K562 (cell line): ENCODE measurements at regions not wholly inside any gene's neighbourhood (a gene's known extent, or its start where the extent isn't known, plus 50 kb on each side); places are given as distances from the start of the nearest gene placed in this dataset.

ENCODE experiments used
- CBX1 ChIP-seq: sonication (generic); IDR thresholded peaks from 2 replicates; pipeline ENCODE4 v1.6.1; 2016; ENCODE audit warnings: antibody characterized with exemption, low read depth, mild to moderate bottlenecking
- COPS2 ChIP-seq: fragments of 450-650 bp; conservative IDR thresholded peaks from 2 replicates; pipeline ENCODE4 v1.6.1; 2016; ENCODE audit warnings: mild to moderate bottlenecking, moderate library complexity
- CSDE1 ChIP-seq, 2 experiments: fragments of 450-650 bp; IDR thresholded peaks; 2 replicates each; pipeline ENCODE4 v1.6.1; 2016; ENCODE audit warnings: mild to moderate bottlenecking in 1 of 2
- ELK3 ChIP-seq: fragments of 450-650 bp; formaldehyde crosslinking; IDR thresholded peaks from 2 replicates; pipeline ENCODE4 v1.4.0; 2020; ENCODE audit warnings: mild to moderate bottlenecking
- EP300 ChIP-seq: IDR thresholded peaks from 2 replicates; pipeline ENCODE4 v1.6.1; 2012; ENCODE audit warnings: low read length, improper control_type of control experiment
- HIVEP1 ChIP-seq: fragments of 250-450 bp; sonication (Bioruptor Pico); IDR thresholded peaks from 2 replicates; pipeline ENCODE4 v1.4.0; 2020; ENCODE audit warnings: mild to moderate bottlenecking
- L3MBTL2 ChIP-seq: fragments of 450-650 bp; IDR thresholded peaks from 2 replicates; pipeline ENCODE4 v1.6.1; 2016; ENCODE audit warnings: mild to moderate bottlenecking, moderate library complexity
- NELFE ChIP-seq: IDR thresholded peaks from 2 replicates; pipeline ENCODE4 v1.6.1; 2011; ENCODE audit warnings: mild to moderate bottlenecking; ENCODE audit not compliant: insufficient read depth, insufficient read length
- POLR2B ChIP-seq: fragments of 450-650 bp; IDR thresholded peaks from 2 replicates; pipeline ENCODE4 v1.6.1; 2018; ENCODE audit warnings: low read depth; ENCODE audit not compliant: partially characterized antibody
- RAD21 ChIP-seq, 2 experiments: fragments of 250-450 bp in 1 of 2; fragments of 450-650 bp in 1 of 2; sonication (Bioruptor Pico) in 1 of 2; formaldehyde crosslinking in 1 of 2; IDR thresholded peaks in 1 of 2; conservative IDR thresholded peaks in 1 of 2; 2 replicates each; pipeline versions ENCODE4 v1.4.0 to v1.8.0; 2020 to 2022; ENCODE audit warnings: mild to moderate bottlenecking in 2 of 2, moderate library complexity in 1 of 2
- RBFOX2 ChIP-seq: fragments of 200-400 bp; formaldehyde crosslinking; IDR thresholded peaks from 2 replicates; pipeline ENCODE4 v1.6.1; 2017; ENCODE audit warnings: low read depth, mild to moderate bottlenecking, low read length, moderate library complexity
- RBM25 ChIP-seq: fragments of 200-400 bp; formaldehyde crosslinking; IDR thresholded peaks from 2 replicates; pipeline ENCODE4 v1.6.1; 2018; ENCODE audit warnings: low read length, low read depth, moderate library complexity; ENCODE audit not compliant: severe bottlenecking
- SMAD3 ChIP-seq: fragments of 450-650 bp; formaldehyde crosslinking; conservative IDR thresholded peaks from 2 replicates; pipeline ENCODE4 v1.4.0; 2020; ENCODE audit warnings: mild to moderate bottlenecking
- TFAM ChIP-seq: fragments of 250-450 bp; sonication (Bioruptor Pico); conservative IDR thresholded peaks from 2 replicates; pipeline ENCODE4 v1.5.0; 2021; ENCODE audit warnings: mild to moderate bottlenecking, moderate library complexity
- ZBED1 ChIP-seq: IDR thresholded peaks from 2 replicates; pipeline ENCODE4 v1.6.1; 2014
- ZMIZ1 ChIP-seq, 2 experiments: fragments of 150-350 bp in 1 of 2; IDR thresholded peaks; 2 replicates each; pipeline ENCODE4 v1.6.1; 2012 to 2016; ENCODE audit warnings: low read depth in 2 of 2, low read length in 2 of 2, mild to moderate bottlenecking in 1 of 2, moderate library complexity in 1 of 2
- ZNF12 ChIP-seq: sonication (generic); formaldehyde crosslinking; IDR thresholded peaks from 2 replicates; pipeline ENCODE4 v1.4.0; 2020; ENCODE audit warnings: mild to moderate bottlenecking, missing genetic modification reagents
- ZNF561 ChIP-seq: fragments of 450-650 bp; formaldehyde crosslinking; conservative IDR thresholded peaks from 2 replicates; pipeline ENCODE4 v1.4.0; 2020; ENCODE audit warnings: mild to moderate bottlenecking, moderate library complexity
- ZNF707 ChIP-seq: fragments of 250-450 bp; sonication (Bioruptor Pico); conservative IDR thresholded peaks from 2 replicates; pipeline ENCODE4 v1.8.0; 2022; ENCODE audit warnings: inconsistent platforms, mild to moderate bottlenecking, moderate library complexity
- TF ChIP-seq, protein P1 (sequence below): sonication (generic); formaldehyde crosslinking; IDR thresholded peaks from 2 replicates; pipeline ENCODE4 v1.8.1; 2023; ENCODE audit warnings: missing genetic modification reagents, mild to moderate bottlenecking, borderline replicate concordance
- TF ChIP-seq, protein P2 (sequence below): sonication (generic); formaldehyde crosslinking; IDR thresholded peaks from 2 replicates; pipeline ENCODE4 v1.9.0; 2022; ENCODE audit warnings: mild to moderate bottlenecking, missing genetic modification reagents

DNA sequence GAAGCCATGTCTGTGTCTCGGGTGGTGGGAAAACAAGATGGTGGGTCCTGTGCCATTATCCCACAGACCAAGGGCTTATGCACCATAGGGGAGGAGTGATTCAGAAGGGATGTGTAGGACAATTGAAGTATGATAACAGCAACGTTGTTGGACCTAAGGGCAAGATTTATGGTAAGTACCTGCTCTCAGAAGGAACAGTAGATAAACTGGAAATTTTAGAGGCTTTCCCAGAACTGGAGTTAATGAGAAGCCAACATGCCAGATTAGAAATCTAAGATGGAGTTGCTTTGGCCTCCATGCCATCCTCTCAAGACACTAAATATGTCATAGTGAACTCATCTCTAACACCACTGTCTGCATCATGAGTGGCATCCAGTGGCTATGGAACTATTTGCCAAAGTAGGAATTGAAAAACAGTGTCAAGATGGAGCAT is 84.7 kb upstream of the MYLIP start (continued):
- TF ChIP-seq EP300 (peak; percentile 72), SMAD3 (peak; percentile 93), RBM25 (no peak), CSDE1 (IDR thresholded peaks at IDR 0.05) (no peak), RAD21 (CRISPR knock-in tag; conservative IDR thresholded peaks at IDR 0.05 in 1 of 2, IDR thresholded peaks at IDR 0.05 in 1 of 2) (peak; percentile 13 to 17; a peak in 3 of 4 replicates), POLR2B (no peak), ZNF12 (CRISPR knock-in tag) (no peak), L3MBTL2 (no peak), ZNF561 (CRISPR knock-in tag) (peak; percentile 86; the same call in 1 of the 2 replicates), ZBED1 (no peak), ELK3 (peak; percentile 82; the same call in 1 of the 2 replicates), NELFE (no peak), COPS2 (no peak), TFAM (CRISPR knock-in tag) (no peak), RBFOX2 (no peak), ZMIZ1 (IDR thresholded peaks at IDR 0.05; ENCODE audit: low read depth in 2 of 2, low read length in 2 of 2) (no peak), ZNF707 (peak; percentile 79), CBX1 (no peak), HIVEP1 (CRISPR knock-in tag) (peak; percentile 95)
- TF ChIP-seq, protein P1, sequence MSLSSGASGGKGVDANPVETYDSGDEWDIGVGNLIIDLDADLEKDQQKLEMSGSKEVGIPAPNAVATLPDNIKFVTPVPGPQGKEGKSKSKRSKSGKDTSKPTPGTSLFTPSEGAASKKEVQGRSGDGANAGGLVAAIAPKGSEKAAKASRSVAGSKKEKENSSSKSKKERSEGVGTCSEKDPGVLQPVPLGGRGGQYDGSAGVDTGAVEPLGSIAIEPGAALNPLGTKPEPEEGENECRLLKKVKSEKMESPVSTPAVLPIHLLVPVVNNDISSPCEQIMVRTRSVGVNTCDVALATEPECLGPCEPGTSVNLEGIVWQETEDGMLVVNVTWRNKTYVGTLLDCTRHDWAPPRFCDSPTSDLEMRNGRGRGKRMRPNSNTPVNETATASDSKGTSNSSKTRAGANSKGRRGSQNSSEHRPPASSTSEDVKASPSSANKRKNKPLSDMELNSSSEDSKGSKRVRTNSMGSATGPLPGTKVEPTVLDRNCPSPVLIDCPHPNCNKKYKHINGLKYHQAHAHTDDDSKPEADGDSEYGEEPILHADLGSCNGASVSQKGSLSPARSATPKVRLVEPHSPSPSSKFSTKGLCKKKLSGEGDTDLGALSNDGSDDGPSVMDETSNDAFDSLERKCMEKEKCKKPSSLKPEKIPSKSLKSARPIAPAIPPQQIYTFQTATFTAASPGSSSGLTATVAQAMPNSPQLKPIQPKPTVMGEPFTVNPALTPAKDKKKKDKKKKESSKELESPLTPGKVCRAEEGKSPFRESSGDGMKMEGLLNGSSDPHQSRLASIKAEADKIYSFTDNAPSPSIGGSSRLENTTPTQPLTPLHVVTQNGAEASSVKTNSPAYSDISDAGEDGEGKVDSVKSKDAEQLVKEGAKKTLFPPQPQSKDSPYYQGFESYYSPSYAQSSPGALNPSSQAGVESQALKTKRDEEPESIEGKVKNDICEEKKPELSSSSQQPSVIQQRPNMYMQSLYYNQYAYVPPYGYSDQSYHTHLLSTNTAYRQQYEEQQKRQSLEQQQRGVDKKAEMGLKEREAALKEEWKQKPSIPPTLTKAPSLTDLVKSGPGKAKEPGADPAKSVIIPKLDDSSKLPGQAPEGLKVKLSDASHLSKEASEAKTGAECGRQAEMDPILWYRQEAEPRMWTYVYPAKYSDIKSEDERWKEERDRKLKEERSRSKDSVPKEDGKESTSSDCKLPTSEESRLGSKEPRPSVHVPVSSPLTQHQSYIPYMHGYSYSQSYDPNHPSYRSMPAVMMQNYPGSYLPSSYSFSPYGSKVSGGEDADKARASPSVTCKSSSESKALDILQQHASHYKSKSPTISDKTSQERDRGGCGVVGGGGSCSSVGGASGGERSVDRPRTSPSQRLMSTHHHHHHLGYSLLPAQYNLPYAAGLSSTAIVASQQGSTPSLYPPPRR (CRISPR knock-in tag) = no peak
- TF ChIP-seq, protein P2, sequence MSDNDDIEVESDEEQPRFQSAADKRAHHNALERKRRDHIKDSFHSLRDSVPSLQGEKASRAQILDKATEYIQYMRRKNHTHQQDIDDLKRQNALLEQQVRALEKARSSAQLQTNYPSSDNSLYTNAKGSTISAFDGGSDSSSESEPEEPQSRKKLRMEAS (CRISPR knock-in tag) = no peak
